GM18520 (cell line): ENCODE measurements at regions not wholly inside any gene's neighbourhood (a gene's known extent, or its start where the extent isn't known, plus 50 kb on each side); places are given as distances from the start of the nearest gene placed in this dataset.

ENCODE experiments used
- ATAC-seq: cut with Tn5 transposase; IDR thresholded peaks from one replicate; pipeline ENCODE4 v1.9.1; 2021; ENCODE audit not compliant: unreplicated experiment

DNA sequence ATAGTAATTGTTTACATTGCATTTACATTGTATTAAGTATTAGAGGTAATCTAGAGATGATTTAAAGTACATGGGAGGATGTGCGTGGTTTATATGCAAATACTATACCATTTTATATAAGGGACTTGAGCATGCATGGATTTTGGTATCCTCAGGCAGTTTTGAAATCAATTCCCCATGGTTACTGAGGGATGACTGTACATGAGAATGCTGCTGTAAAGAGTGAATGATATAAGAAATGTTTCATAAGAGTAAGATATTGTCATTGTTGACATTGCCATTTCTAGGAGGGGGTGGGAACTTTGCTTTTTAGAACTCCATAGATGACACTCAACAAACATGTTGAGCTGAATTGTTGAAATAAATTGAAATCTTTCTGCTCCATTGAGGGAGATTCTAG lies 185.0 kb downstream of the SEMA6A start:
- ATAC-seq, result no peak

DNA sequence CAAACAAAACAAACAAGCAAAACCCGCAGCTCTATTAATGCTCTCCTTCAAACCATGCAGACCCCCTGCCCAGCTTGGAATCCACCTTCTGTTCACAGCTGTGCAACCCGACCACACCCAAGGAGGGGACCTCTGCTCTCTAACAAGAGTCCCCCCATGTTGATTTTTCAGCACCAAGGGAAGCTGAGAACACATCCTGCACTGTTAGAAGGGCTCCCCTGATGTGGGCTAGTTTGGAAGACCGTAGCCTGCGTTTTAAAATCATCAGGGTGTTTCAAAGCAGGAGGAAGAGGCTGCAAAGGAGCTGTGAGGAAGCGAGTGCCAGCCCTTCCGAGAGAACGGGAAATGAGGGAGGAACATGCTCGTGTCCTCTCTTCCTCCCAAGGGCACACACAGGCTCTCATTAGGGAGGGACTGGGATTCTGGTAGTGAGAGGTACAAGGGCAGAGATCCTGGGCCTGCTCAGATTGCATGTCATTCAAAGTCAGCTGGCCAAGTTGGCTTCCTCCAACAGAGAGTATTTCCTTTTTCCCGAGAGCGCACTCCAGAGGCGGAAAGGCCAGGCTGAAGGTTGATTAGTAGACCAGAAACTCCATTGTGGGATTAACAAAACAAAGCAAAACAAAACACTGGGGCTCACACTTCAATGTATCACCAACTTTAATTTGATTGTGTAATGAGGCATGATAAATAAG lies 185.9 kb downstream of the SEMA6A start:
- no peak for ATAC-seq

DNA sequence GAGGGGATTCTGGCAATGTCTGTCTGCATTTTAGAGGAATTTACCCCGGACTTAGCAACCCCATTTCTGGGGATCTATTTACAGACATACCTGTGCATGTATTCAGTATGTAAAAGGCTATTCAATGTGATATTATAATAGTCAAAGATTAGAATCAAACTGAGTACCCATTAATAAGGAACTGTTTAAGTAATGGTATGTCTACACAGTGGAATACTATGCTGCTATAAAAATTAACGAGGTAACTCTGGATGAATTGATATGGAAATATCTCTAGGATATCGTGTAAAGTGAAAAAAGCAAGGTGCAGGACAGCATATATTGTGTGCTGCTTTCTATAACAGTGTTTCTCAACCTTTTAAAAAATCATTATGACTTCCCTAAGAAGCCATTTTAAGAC lies 186.9 kb downstream of the SEMA6A start:
- ATAC-seq, result no peak

DNA sequence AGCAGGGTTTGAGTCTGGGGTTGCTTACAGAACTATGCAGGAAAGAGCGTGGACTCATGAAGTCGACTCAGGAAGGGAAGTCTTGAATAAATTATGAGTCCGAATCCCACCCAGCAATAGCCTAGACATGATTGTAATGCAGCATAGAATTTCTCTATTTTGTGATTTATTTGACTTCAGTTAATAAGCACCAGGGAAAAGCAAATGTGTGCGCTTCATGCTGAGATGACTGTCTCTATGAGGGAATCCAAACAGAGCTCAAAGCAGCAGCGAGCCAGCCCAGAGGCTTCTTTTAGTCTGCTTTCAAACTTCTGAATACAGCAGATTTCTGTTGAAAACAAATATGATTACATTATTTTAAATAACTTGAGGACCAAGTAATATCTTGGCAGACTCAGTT lies 188.0 kb downstream of the SEMA6A start:
- ATAC-seq, result no peak

DNA sequence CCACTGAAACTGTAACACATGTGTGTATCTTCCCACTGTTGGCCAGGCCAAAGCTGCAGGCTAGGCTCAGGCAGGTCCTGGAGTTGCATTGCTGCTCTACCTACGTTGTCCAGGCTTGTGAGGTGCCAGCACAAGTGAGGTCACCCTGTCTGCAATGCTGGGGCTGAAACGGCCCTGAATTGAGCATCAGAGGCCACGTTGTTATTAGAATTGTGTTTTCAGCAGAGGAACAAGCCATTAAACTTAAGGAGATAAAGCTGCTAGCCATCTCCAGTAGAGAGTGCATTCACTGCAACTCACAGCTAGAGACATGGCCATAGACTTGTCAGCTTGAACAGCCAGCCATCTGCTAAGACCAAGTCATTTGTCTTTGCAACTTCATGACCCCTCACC lies 191.8 kb downstream of the SEMA6A start:
- ATAC-seq, result no peak

DNA sequence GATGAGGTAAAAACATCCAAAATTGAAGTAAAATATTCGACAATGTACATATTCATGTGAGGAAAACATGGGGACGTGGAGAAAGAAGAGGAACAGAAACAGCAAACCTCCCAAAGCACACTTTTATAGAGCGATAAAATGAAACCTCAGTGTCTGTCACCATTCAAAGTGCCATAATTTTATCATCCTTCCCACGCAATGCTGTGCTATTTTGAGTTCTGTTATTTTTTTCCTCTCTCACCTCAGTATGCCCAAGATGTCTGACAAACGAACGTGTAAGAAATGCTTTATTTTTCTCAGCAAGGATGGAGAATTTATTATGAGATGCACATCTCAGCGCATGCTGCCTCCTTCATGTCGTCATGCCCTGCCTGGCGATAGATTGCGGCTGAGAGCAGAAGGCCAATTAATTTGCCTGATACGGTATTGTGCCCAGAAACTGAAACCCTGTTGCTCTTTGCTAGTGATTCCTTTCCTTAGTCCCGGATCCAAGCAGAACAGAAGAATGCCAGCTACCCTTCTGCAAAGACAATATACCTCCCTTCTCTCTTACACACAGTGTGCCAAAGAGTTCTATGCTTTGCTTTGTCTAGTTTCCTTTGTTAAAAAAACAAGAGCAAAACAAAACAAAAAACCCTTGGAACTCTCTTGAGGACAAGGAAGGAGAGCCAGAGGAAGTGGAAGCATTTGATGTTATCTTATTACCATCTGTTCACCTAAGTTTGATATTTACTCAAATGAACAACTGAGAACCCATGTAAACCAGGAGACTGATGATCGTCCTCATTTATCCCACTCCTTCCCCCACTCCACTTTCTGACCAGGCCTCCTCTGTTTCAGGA lies 192.4 kb downstream of the SEMA6A start:
- ATAC-seq, result no peak

DNA sequence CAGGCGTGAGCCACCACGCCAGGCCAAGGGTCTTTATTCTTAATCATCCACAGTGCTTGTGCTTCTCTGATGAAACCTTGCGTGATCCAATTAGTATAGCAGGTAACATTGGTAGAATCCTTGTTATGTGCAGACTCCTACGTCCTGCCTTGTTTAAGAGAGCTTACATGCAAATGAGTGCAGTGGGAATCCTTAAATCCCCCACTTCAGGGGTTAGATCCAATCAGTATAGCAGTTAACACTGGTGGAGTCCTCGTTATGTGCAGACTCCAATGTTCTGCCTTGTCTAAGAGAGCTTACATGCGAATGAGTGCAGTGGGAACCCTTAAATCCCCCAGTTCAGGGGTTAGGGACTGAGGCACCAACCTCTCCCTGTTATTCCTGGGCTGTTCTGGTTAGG lies 193.4 kb downstream of the SEMA6A start:
- no peak for ATAC-seq

DNA sequence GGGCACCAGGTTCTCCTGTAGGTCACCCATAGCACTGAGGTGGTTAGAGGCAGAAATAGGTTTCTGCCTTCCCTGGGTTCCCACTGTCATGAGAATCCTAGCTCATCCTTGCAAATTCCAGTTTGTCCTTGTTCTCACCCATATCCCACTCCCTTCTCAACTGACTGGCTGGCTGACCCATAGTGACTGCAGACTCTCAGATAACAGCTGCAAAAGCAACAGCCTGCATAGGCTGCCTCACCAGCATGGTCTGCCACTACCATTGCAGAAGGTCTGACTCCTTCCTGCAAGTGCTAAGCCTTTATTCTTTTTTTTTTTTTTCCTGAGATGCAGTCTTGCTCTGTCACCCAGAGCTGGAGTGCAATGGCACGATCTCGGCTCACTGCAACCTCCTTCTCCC lies 194.0 kb downstream of the SEMA6A start:
- no peak for ATAC-seq

DNA sequence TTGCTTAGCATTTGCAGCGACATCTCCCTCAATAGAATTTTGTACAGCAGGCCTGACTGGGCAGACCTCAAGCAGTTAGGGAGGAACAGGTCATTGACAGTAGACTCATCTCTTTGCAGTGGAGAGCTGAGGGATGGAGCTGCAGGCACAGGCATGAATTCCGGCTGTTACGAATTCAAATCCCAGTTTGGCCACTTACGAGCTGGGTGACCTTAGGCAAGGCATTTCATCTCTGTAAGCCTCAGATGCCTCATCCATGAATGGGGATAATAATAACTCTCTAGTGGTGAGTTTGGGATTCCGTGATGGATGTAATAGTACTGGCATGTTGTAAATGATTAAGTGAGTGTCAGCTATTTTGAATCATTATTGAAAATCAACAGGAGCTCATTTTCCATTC lies 195.3 kb downstream of the SEMA6A start:
- no peak for ATAC-seq

DNA sequence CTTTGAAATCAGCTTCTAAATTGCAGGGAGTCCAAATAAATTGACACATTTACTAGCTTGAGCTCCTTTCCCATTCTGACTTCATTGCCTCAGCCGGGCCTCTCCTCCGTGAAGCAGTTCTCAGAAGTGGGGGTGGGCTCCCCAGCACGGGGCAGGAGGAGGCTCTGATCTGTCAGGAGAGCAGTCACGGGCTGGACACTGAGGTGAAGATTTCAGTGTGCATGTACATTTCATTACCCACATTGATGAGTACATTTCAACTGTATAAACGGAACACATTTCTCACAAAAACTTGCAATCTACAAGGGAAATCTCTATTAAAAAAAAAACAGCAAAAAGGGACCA lies 195.9 kb downstream of the SEMA6A start:
- no peak for ATAC-seq

DNA sequence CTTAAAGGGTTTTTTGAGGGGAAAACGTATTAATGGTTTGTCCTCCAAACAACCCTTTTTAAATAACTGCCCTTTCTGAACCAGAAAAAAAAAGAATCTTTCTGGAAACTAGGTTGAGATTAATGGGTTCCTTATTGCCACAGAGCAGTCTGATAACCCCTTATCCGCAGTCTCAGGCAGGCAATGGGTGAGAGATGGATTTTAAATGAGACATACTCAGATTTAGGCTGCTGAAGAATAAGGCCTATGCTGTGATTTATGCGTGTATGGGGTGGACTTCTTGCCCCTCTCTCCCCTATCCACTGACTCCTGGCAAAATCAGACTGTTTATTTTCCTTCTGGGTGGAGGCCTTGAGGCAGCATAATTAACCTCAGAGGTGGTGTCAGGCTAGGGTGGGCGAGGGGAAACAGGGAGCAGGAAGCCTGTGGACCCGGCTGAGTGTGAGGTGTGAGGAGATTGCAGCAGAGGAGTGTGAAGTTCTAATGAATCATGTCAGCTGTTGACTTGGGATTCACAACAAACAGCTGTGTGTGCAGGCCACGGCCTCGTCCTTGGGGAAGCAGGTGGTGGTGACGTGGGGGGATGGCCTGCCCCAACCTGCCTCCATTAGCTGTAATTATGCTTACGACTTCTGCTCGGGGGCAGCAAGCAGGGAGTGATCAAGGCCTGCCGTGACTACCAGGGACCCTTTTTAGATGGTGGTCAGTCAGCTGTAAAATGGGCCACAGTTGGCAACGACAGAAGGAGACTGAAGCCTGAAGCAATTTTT lies 196.4 kb downstream of the SEMA6A start:
- no peak for ATAC-seq

DNA sequence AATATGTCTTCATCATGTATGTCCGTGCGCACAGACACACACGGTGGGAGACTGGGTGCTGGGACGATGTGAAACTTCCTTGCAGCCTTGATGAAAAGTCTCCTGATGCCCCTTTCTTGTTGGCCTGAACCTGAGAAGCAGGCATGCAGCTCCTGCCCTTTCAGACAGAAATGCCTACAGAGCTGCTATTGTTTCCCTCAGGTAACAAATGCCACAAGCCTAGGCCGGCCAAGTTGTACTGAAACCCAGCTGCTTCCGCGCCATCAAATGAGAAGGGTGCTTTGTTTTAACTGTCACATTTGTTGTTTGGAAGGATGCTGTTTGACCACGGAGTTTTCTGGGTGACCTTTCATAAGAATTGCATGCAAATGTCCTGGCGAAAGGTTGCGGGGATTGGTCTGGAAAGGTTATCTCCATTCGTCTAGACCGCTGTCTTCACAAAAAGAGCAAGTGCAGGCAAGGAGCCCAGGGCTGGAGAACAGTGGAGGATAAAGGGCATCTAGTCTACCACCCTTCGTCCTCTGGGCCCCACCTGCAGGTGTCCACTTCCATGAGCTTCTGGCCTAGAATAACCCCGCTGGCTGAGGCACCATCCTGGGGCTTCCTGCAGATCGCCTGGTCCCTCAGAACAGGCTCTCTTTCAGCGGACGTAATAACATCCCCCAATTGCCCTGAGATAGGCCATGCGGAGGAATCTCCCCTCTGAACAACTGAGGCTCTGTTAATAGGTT lies 197.2 kb downstream of the SEMA6A start:
- ATAC-seq, result no peak

DNA sequence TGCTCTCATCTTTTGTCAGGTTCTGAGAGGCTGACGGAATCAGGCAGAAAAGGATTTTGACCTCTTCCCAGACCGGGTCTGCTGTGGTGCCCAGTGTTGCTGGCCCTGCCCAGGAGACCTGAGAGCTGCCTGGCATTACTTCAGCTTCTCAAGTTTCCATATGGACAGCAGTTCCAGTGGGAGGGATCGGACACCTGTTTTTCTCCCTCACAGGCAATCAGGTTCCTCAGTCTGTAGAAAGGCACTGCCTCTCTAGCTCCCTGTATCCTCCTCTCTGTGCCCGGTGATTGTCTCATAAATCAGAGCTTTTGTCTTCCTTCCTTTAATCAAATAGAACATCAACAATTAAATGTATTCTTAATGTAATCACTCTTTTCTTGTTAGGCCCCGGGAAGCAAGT lies 198.7 kb downstream of the SEMA6A start:
- ATAC-seq, result no peak

DNA sequence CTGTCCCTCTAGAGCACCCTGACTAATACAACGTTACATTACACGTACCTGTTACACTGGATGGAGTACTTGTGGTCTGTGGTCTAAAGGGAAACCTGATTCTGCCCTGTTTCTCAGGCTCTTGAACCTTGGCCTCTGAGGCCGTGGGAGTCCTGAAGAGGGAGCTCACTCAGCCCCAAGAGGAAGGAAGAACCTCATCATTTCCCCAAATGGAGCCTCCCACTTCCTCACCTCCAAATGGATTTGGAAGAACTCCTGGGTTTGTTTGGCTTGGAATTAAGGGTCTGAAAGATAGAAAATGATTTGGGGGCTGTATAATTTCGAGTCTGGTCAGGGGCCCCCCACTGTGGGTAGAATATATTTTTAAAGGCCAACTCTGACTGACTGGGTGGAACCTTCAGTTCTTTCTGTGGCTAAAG lies 200.2 kb downstream of the SEMA6A start:
- peak; percentile 44 for ATAC-seq

DNA sequence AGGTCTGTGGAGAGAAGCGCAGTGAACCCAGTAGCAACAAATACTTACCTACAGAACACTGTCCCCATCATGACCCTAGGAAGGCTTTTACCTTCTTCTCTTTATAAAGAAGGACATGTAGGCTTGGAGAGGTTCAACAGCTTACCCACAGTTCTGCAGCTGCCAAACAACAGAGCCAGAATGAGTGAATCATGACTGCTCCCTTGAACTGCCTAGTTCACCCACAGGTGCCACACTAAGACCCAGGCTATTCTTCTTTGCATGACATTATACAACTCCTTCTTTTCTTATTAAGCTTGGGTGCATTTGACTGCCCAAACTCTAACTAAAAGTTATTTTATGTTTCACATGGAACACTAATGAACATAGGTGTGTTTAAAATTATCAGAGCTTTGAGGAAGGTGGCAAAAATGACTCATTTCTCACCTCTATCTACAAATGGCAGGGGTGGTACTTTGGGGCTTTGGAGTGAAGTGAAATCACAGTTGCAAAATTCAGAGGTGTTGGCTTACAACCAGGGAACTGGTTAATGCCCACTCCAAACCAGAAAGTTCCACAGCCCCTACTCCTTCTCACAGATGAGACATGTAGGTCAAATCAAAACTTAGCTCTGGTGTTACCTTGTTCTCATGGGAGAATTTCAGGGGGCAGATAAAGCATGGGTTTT lies 201.6 kb downstream of the SEMA6A start:
- ATAC-seq, result peak; percentile 33

DNA sequence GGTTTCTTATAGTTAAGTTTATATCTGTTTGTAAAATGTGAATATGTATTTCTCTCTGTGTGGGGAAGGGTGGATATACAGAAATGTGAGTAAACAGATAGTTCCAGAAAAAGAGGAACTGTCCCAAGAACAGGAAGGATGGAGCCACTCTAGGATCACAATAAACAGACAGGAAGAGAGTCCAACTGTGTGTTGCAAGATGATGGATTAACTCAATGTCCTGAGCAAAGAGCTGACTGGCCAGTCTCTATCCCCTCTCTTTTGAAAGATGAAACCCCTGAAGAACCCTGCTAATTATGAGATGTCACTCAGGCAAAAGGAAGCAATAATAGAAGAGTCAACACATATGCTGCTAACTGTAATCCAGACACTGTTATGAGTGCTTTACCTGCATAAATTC lies 202.7 kb downstream of the SEMA6A start:
- ATAC-seq, result no peak

DNA sequence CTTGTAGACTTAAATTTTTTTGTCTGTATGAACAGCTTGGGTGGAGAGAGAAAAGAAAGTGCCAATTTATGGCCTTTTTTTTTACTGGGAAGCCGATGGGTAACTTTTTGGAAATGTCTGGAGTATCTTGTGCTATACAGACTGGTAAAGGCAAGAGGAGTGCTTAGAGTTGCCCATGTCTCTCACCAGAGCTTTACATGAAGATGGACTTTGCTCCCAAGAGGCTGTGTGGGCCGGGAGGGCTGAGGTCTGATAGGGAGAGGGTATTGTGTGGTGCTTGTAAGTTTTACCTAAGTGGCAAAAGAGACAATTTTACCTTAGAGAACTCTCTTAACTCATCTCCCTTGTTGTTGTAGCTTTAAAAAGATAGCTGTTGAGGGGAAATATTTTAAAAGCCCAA lies 203.2 kb downstream of the SEMA6A start:
- ATAC-seq, result no peak

DNA sequence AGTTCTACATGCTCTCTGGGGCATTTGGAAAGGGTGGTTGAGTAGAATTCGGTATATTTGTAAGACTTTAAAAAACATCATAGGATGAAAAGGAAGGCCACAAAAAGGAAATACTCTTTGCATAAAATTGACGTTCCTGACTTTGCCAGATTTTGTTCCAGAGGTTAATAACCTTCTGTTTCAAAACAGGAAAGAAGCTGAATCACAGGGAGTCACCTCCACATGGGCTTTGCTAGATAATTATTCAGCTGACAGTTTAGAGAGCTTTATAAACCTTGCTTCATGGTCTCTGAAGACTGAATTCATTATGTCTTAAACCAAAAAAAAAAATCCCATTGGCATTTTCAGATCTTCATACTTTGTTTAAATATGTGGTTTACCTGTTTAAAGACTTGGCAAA lies 203.7 kb downstream of the SEMA6A start:
- ATAC-seq, result no peak

DNA sequence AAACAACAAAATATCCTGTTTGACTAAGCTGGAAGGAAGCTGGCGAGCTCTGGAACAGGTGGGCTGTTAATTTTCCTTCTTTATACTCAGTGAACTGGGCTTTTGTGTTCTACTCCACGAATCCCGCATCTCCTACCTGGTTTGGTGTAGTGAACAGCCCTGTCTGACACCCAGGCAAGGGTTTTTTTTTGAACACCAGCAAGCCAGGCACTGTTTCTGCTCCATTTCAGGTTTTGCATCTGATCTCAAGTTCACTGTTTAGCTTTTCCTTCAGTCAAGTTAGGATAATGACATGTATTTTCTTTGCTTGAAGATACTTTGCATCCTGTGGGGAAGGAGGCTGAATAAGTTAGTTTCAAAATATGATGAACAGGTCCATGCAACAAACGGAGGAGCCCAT lies 204.5 kb downstream of the SEMA6A start:
- ATAC-seq, result no peak

DNA sequence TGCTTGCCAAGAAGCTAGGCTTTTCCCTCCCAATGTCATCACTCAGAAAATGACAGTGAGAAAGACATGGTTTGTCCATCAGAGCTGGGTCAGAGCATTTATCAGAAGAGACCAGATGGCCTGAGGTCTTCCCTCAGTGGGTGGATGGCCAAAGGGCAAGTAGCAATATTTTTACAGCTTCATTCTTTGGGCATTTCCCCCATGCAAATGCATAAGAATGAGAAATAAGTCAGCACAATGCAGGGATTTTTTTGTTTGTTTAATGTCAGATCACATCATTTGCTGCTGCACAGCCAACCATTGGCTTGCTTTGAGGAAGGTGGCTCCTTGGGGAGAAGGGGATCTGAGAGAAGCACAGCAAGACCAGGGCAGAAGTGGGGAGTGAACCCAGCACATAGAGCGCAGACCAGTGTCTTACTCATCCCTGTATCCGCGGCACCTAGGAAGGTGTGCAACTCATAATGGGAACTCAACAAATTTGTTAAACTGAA lies 209.6 kb downstream of the SEMA6A start:
- ATAC-seq, result peak; percentile 91

DNA sequence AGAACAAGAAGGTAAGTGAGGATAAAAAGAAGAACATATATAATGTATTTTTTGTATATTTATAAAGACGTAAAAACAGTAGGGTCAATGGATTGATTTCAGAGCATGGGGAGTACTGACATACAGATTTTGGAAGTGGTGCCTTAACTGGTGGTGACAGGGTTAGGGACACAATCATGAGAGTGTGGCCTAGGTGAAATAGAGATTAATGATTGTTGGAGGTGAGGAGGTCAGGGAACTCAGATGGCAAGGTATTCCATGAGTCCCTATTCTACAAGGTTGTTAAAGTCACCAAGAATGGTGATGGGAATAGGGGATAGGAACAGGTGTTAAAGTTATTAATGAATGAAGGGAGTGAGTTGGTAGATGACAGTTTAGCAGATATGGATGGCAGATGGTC lies 210.8 kb downstream of the SEMA6A start:
- ATAC-seq, result no peak
